ENCODE measurements at regions not wholly inside any gene's neighbourhood (a gene's known extent, or its start where the extent isn't known, plus 50 kb on each side); places are given as distances from the start of the nearest gene placed in this dataset.

GRCh38 chr15:95249524-95249923 lies 1018.2 kb downstream of the MCTP2 start:
- no peaks in the 10 kb centered on the region for H3K4me1 ChIP-seq (ENCODE audit: low read depth)
- no peak for DNase-seq (ENCODE audit: low read depth in 1 of 2, low spot score in 1 of 2)
- no peak for TF ChIP-seq CTCF (IDR thresholded peaks at IDR 0.05; ENCODE audit: low read depth, low read length)
- H3K4me3 ChIP-seq = no peak overlapping the region
- no peak overlapping the region for H3K27ac ChIP-seq
- no peaks in the 10 kb centered on the region for H3K9me3 ChIP-seq (ENCODE audit: low read depth)
- no peaks in the 10 kb centered on the region for H3K27me3 ChIP-seq
- no peaks in the 10 kb centered on the region for H3K36me3 ChIP-seq

GRCh38 chr15:95252404-95252803 lies 1021.0 kb downstream of the MCTP2 start:
- Histone ChIP-seq H3K4me1 (ENCODE audit: low read depth) (no peaks in the 10 kb centered on the region), H3K27me3 (no peaks in the 10 kb centered on the region), H3K9me3 (ENCODE audit: low read depth) (no peaks in the 10 kb centered on the region), H3K27ac (no peak overlapping the region), H3K4me3 (no peak overlapping the region), H3K36me3 (no peaks in the 10 kb centered on the region)
- no peak for TF ChIP-seq CTCF (IDR thresholded peaks at IDR 0.05; ENCODE audit: low read depth, low read length)
- peak in 1 of 2 donors; percentile 29 for DNase-seq (ENCODE audit: low read depth in 1 of 2, low spot score in 1 of 2)

- H3K9me3 ChIP-seq (ENCODE audit: low read depth) = no peaks in the 10 kb centered on the region
- H3K4me1 ChIP-seq (ENCODE audit: low read depth) = no peaks in the 10 kb centered on the region
- H3K36me3 ChIP-seq = no peaks in the 10 kb centered on the region
- peak in 1 of 2 donors; percentile 44 for DNase-seq (ENCODE audit: low read depth in 1 of 2, low spot score in 1 of 2)
- no peaks in the 10 kb centered on the region for H3K27me3 ChIP-seq
- TF ChIP-seq CTCF (IDR thresholded peaks at IDR 0.05; ENCODE audit: low read depth, low read length) = no peak
- H3K27ac ChIP-seq = no peak overlapping the region
- H3K4me3 ChIP-seq = no peak overlapping the region
Observed at GRCh38 chr15:95254263-95254662, 1022.9 kb downstream of the MCTP2 start.

- Histone ChIP-seq H3K9me3 (ENCODE audit: low read depth) (no peaks in the 10 kb centered on the region), H3K27ac (no peak overlapping the region), H3K4me1 (ENCODE audit: low read depth) (peaks cover 10% of the 10 kb centered on the region), H3K4me3 (no peak overlapping the region), H3K27me3 (no peaks in the 10 kb centered on the region), H3K36me3 (no peaks in the 10 kb centered on the region)
- peak; percentile 73 to 89 for DNase-seq (ENCODE audit: low read depth in 1 of 2, low spot score in 1 of 2)
- peak; percentile 78 for TF ChIP-seq CTCF (IDR thresholded peaks at IDR 0.05; ENCODE audit: low read depth, low read length)
Observed at GRCh38 chr15:95259513-95259912, 1028.2 kb downstream of the MCTP2 start.

GRCh38 chr15:95259965-95260364 lies 1028.6 kb downstream of the MCTP2 start:
- H3K4me1 ChIP-seq (ENCODE audit: low read depth) = peaks cover 10% of the 10 kb centered on the region
- DNase-seq (ENCODE audit: low read depth in 1 of 2, low spot score in 1 of 2) = peak; percentile 8 to 84
- no peak for TF ChIP-seq CTCF (IDR thresholded peaks at IDR 0.05; ENCODE audit: low read depth, low read length)
- H3K9me3 ChIP-seq (ENCODE audit: low read depth) = no peaks in the 10 kb centered on the region
- no peak overlapping the region for H3K27ac ChIP-seq
- H3K4me3 ChIP-seq = no peak overlapping the region
- no peaks in the 10 kb centered on the region for H3K36me3 ChIP-seq
- H3K27me3 ChIP-seq = no peaks in the 10 kb centered on the region

GRCh38 chr15:95260856-95261255 lies 1029.5 kb downstream of the MCTP2 start:
- peaks cover 10% of the 10 kb centered on the region for H3K4me1 ChIP-seq (ENCODE audit: low read depth)
- no peaks in the 10 kb centered on the region for H3K27me3 ChIP-seq
- H3K36me3 ChIP-seq = no peaks in the 10 kb centered on the region
- no peak for TF ChIP-seq CTCF (IDR thresholded peaks at IDR 0.05; ENCODE audit: low read depth, low read length)
- no peak overlapping the region for H3K4me3 ChIP-seq
- no peak overlapping the region for H3K27ac ChIP-seq
- no peak for DNase-seq (ENCODE audit: low read depth in 1 of 2, low spot score in 1 of 2)
- no peaks in the 10 kb centered on the region for H3K9me3 ChIP-seq (ENCODE audit: low read depth)

Data from cardiac muscle cell (in vitro differentiated cells and primary cell).